Mucosa of rectum (tissue), 2 donors: ENCODE measurements at regions not wholly inside any gene's neighbourhood (a gene's known extent, or its start where the extent isn't known, plus 50 kb on each side); places are given as distances from the start of the nearest gene placed in this dataset.

Experiments used
- H3K27ac ChIP-seq, 2 donors: one replicate each; pipeline ENCODE4 v1.7.0; 2013; ENCODE audit warnings: inconsistent platforms in 2 of 2, low read depth in 2 of 2, low read length in 2 of 2
- H3K27me3 ChIP-seq, 2 donors: one replicate each; pipeline ENCODE4 v1.7.0; 2013; ENCODE audit warnings: low read length in 2 of 2; ENCODE audit not compliant: control insufficient read depth in 2 of 2, insufficient read depth in 2 of 2
- H3K36me3 ChIP-seq, 2 donors: one replicate each; pipeline ENCODE4 v1.7.0; 2013; ENCODE audit warnings: low read length in 2 of 2; ENCODE audit not compliant: control insufficient read depth in 2 of 2, insufficient read depth in 2 of 2
- H3K4me1 ChIP-seq, 2 donors: one replicate each; pipeline ENCODE4 v1.7.0; 2013; ENCODE audit warnings: low read length in 2 of 2, mild to moderate bottlenecking in 1 of 2; ENCODE audit not compliant: control insufficient read depth in 2 of 2, insufficient read depth in 2 of 2
- H3K4me3 ChIP-seq, 2 donors: one replicate each; pipeline ENCODE4 v1.7.0; 2013; ENCODE audit warnings: low read length in 2 of 2
- H3K9ac ChIP-seq, 2 donors: one replicate each; pipeline ENCODE4 v1.7.0; 2013; ENCODE audit warnings: low read length in 2 of 2, low read depth in 1 of 2, mild to moderate bottlenecking in 1 of 2
- H3K9me3 ChIP-seq, 2 donors: one replicate each; pipeline ENCODE4 v1.7.0; 2013; ENCODE audit warnings: low read length in 2 of 2; ENCODE audit not compliant: control insufficient read depth in 2 of 2
- donor health status: healthy.
- donor health status: Normal muscosa, but diverticular disease.

GRCh38 chr13:31653730-31654129 is 85.6 kb upstream of the RXFP2 start:
- H3K36me3 ChIP-seq, result no peaks in the 10 kb centered on the region
- no peak overlapping the region for H3K9ac ChIP-seq
- H3K27me3 ChIP-seq, result no peaks in the 10 kb centered on the region
- H3K4me1 ChIP-seq, result no peaks in the 10 kb centered on the region
- H3K27ac ChIP-seq, result no peak overlapping the region
- no peak overlapping the region for H3K4me3 ChIP-seq
- H3K9me3 ChIP-seq, result no peaks in the 10 kb centered on the region

GRCh38 chr13:31663880-31664585 is 75.3 kb upstream of the RXFP2 start:
- H3K27ac ChIP-seq, result no peak overlapping the region
- H3K36me3 ChIP-seq, result no peaks in the 10 kb centered on the region
- no peaks in the 10 kb centered on the region for H3K4me1 ChIP-seq
- H3K27me3 ChIP-seq, result no peaks in the 10 kb centered on the region
- no peaks in the 10 kb centered on the region for H3K9me3 ChIP-seq
- no peak overlapping the region for H3K9ac ChIP-seq
- no peak overlapping the region for H3K4me3 ChIP-seq

GRCh38 chr13:31670831-31671617 is 68.3 kb upstream of the RXFP2 start:
- Histone ChIP-seq H3K27me3 (no peaks in the 10 kb centered on the region), H3K4me1 (no peaks in the 10 kb centered on the region), H3K27ac (no peak overlapping the region), H3K9ac (no peak overlapping the region), H3K9me3 (peaks cover 0 to 2% of the 10 kb centered on the region in 2 donors), H3K4me3 (no peak overlapping the region), H3K36me3 (no peaks in the 10 kb centered on the region)

GRCh38 chr13:31674051-31674450 is 65.3 kb upstream of the RXFP2 start:
- H3K36me3 ChIP-seq, result no peaks in the 10 kb centered on the region
- no peak overlapping the region for H3K27ac ChIP-seq
- H3K9ac ChIP-seq, result no peak overlapping the region
- H3K4me1 ChIP-seq, result no peaks in the 10 kb centered on the region
- H3K9me3 ChIP-seq, result peaks cover 0 to 2% of the 10 kb centered on the region in 2 donors
- H3K27me3 ChIP-seq, result no peaks in the 10 kb centered on the region
- no peak overlapping the region for H3K4me3 ChIP-seq

GRCh38 chr13:31675440-31675953 is 63.8 kb upstream of the RXFP2 start:
- no peak overlapping the region for H3K9ac ChIP-seq
- no peaks in the 10 kb centered on the region for H3K36me3 ChIP-seq
- H3K4me3 ChIP-seq, result no peak overlapping the region
- no peaks in the 10 kb centered on the region for H3K27me3 ChIP-seq
- H3K9me3 ChIP-seq, result peaks cover 0 to 2% of the 10 kb centered on the region in 2 donors
- no peak overlapping the region for H3K27ac ChIP-seq
- no peaks in the 10 kb centered on the region for H3K4me1 ChIP-seq

DNA sequence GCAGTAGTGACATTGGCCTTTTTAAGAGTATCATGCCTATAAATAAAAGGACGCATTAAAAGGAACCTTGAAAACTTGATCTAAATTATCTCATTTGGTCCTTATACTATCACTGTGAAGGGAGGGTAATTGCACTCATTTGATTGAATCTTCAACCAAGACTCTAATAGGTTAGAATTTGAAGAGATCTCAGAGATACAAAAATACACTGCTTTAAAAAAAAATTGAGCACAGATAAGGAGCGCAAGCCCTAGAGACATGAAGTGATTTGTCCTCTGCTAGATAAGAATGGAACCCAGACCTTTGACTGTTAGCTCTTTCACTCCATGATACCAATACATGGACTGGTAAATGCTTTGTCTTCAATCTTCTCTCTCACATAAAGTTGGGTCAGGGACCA is 58.2 kb upstream of the RXFP2 start:
- no peak overlapping the region for H3K9ac ChIP-seq
- no peak overlapping the region for H3K27ac ChIP-seq

DNA sequence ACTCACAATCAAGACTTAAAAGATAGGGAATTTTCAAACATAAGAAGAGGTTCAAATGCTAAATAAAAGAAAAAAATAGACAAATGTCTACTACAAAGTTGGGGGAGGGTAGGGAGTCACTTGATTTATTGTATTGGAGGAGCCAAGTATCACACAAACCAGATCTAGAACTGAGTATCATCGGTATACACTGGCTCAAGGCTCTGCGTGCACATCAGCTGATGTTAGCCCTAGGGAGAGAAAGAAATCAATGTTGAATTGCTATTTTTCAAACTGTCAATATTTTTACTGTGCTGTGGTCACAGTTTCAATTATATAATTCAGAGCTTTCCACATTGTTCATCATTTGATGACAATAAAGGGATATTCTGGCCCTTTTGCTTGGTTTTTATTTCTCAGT is 54.9 kb upstream of the RXFP2 start:
- H3K27me3 ChIP-seq, result no peaks in the 10 kb centered on the region
- no peaks in the 10 kb centered on the region for H3K4me1 ChIP-seq
- H3K9ac ChIP-seq, result no peak overlapping the region
- H3K27ac ChIP-seq, result no peak overlapping the region
- H3K36me3 ChIP-seq, result no peaks in the 10 kb centered on the region
- H3K9me3 ChIP-seq, result no peaks in the 10 kb centered on the region
- H3K4me3 ChIP-seq, result no peak overlapping the region

More for the DNA sequence above, 58.2 kb upstream of the RXFP2 start:
- Histone ChIP-seq H3K36me3 (no peaks in the 10 kb centered on the region), H3K4me1 (no peaks in the 10 kb centered on the region), H3K9me3 (no peaks in the 10 kb centered on the region), H3K4me3 (no peak overlapping the region), H3K27me3 (no peaks in the 10 kb centered on the region)

DNA sequence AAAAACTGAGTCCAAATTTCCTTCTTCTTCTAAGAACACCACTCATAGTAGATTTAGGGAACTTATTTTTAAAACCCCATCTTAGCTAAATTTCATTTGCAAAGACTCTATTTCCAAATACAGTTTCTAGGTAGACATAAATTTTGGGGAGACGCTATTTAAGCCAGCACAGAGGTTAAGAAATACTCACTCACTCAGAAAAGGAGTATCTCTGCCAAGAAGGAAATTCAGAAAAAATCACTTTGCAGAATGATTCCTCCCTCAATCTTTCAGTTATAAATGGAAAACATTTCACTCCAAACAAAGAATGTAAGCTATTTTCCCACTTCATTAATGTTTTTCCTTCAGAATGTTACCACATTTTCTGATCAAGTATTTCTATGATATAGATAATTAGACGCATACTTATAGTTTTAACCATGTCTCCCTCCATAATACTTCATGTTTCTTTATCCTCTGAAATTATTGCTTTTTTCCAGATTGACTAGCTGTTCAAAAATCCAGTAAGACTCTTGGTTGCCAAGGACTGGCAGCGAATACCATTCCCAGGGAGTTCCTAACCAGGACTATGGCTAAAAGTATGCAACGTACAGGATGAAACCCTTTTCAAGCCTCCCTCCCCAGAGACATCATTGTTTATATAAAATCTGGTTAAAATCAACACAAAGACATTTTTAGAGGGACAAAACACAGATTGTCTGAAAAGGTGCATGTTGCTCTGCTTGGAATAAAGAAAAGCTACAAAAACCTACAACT is 52.5 kb upstream of the RXFP2 start:
- Histone ChIP-seq H3K9me3 (no peaks in the 10 kb centered on the region), H3K4me1 (no peaks in the 10 kb centered on the region), H3K4me3 (no peak overlapping the region), H3K36me3 (no peaks in the 10 kb centered on the region), H3K27ac (no peak overlapping the region), H3K27me3 (no peaks in the 10 kb centered on the region), H3K9ac (no peak overlapping the region)
